Adrenal gland (tissue), 9 donors: ENCODE measurements at regions not wholly inside any gene's neighbourhood (a gene's known extent, or its start where the extent isn't known, plus 50 kb on each side); places are given as distances from the start of the nearest gene placed in this dataset.

Source experiments
- DNase-seq, 7 donors: peaks; one replicate each; pipeline ENCODE4 v3.0.0-alpha.2; 2019 to 2020
- H3K27ac ChIP-seq, 5 donors: fragments of 200-600 bp; sonication (generic) in 4 of 5; 1 replicate in 3 of 5; 2 replicates in 2 of 5; pipeline versions ENCODE4 v1.5.1 to v1.8.0; 2016 to 2020; ENCODE audit warnings: mild to moderate bottlenecking in 1 of 5
- H3K27me3 ChIP-seq: fragments of 200-600 bp; 2 replicates; pipeline ENCODE4 v1.8.0; 2021
- H3K36me3 ChIP-seq, 2 donors: fragments of 200-600 bp; replicated peaks in 1 of 2; 1 replicate in 1 of 2; 2 replicates in 1 of 2; pipeline versions ENCODE4 v1.5.1 to v1.8.0; 2018 to 2022
- H3K4me1 ChIP-seq, 2 donors: fragments of 200-600 bp; replicated peaks in 1 of 2; 1 replicate in 1 of 2; 2 replicates in 1 of 2; pipeline versions ENCODE4 v1.5.1 to v1.8.0; 2018 to 2021
- H3K4me3 ChIP-seq, 4 donors: fragments of 200-600 bp; sonication (generic) in 3 of 4; one replicate each; pipeline ENCODE4 v1.5.1; 2016 to 2018
- H3K9me3 ChIP-seq, 3 donors: fragments of 200-600 bp; sonication (generic) in 1 of 3; replicated peaks in 1 of 3; 1 replicate in 2 of 3; 2 replicates in 1 of 3; pipeline versions ENCODE4 v1.5.1 to v1.8.0; 2016 to 2021
- CTCF ChIP-seq, 6 experiments: fragments of 450-650 bp in 4 of 6; fragments of 200-600 bp in 2 of 6; sonication (generic) in 1 of 6; IDR thresholded peaks; 1 replicate in 5 of 6; 2 replicates in 1 of 6; pipeline versions ENCODE4 v1.5.1 to v1.8.0; 2016 to 2021; ENCODE audit warnings: antibody characterized with exemption in 6 of 6, mild to moderate bottlenecking in 2 of 6, moderate library complexity in 1 of 6
- POLR2A ChIP-seq, 2 donors: fragments of 450-650 bp; IDR thresholded peaks; one replicate each; pipeline ENCODE4 v1.6.1; 2017; ENCODE audit warnings: antibody characterized with exemption in 2 of 2, mild to moderate bottlenecking in 2 of 2, moderate library complexity in 1 of 2
- WGBS, 4 donors: extraction: QIAGEN DNeasy Blood & Tissue Kit in 2 of 4; methylation state at CpG; one replicate each; pipeline versions ENCODE4 v1.1.5 to v1.1.7; 2013 to 2017; 5-methylcytosine and 5-hydroxymethylcytosine counted together
- intact Hi-C, 2 donors: fragments of 100-400 bp; cut with DNase I; formaldehyde crosslinking; loops; one replicate each; pipeline versions ENCODE4 v1.14.1 to v1.15.0; 2022 to 2023
- donor health status: healthy with polysubstance abuse.
- donor health status: Bipolar disorder and iron deficiency.
- donor health status: DM: yes; HTN: yes; CAD: no.
- donor health status: DM: no; HTN: no; CAD: no.
- donor health status: DM: no; HTN: no; CAD: no.

- no peak for TF ChIP-seq POLR2A (IDR thresholded peaks at IDR 0.05)
- H3K4me1 ChIP-seq: no peaks in the 10 kb centered on the region
- WGBS, 4 donors: 53 to 76% (median 65%) methylated on average over 1 of the region's 1 CpG
- intact Hi-C loops: no loop called here
- no peak overlapping the region for H3K4me3 ChIP-seq
- no peaks in the 10 kb centered on the region for H3K36me3 ChIP-seq
- DNase-seq: no peak
- H3K27ac ChIP-seq: no peak overlapping the region
- no peaks in the 10 kb centered on the region for H3K9me3 ChIP-seq
- H3K27me3 ChIP-seq: no peaks in the 10 kb centered on the region
Observed at GRCh38 chr2:37812414-37812813, 112.7 kb upstream of the RMDN2 start.

GRCh38 chr2:37812941-37813730 lies 112.0 kb upstream of the RMDN2 start:
- intact Hi-C loops: no loop called here
- WGBS, 4 donors: 84 to 92% (median 88%) methylated on average over 8 to 10 of the region's 10 CpGs
- TF ChIP-seq POLR2A (IDR thresholded peaks at IDR 0.05) (no peak), CTCF (IDR thresholded peaks at IDR 0.05) (no peak)
- no peaks in the 10 kb centered on the region for H3K27me3 ChIP-seq
- no peaks in the 10 kb centered on the region for H3K36me3 ChIP-seq
- no peak for DNase-seq
- H3K4me1 ChIP-seq: no peaks in the 10 kb centered on the region
- H3K9me3 ChIP-seq: no peaks in the 10 kb centered on the region
- no peak overlapping the region for H3K27ac ChIP-seq
- no peak overlapping the region for H3K4me3 ChIP-seq

GRCh38 chr2:37816036-37816435 lies 109.1 kb upstream of the RMDN2 start:
- Histone ChIP-seq H3K36me3 (no peaks in the 10 kb centered on the region), H3K9me3 (no peaks in the 10 kb centered on the region), H3K4me3 (no peak overlapping the region), H3K27ac (no peak overlapping the region), H3K4me1 (no peaks in the 10 kb centered on the region), H3K27me3 (no peaks in the 10 kb centered on the region)
- intact Hi-C loops: no loop called here
- WGBS, 4 donors: 68 to 81% (median 76%) methylated on average over 8 of the region's 8 CpGs
- TF ChIP-seq POLR2A (IDR thresholded peaks at IDR 0.05): no peak
- DNase-seq: no peak

GRCh38 chr2:37816686-37817085 lies 108.4 kb upstream of the RMDN2 start:
- Histone ChIP-seq H3K27me3 (no peaks in the 10 kb centered on the region), H3K9me3 (no peaks in the 10 kb centered on the region), H3K36me3 (no peaks in the 10 kb centered on the region), H3K4me3 (no peak overlapping the region), H3K4me1 (no peaks in the 10 kb centered on the region), H3K27ac (no peak overlapping the region)
- TF ChIP-seq CTCF (IDR thresholded peaks at IDR 0.05) (no peak), POLR2A (IDR thresholded peaks at IDR 0.05) (no peak)
- intact Hi-C loops: no loop called here
- WGBS, 4 donors: 85 to 90% (median 88%) methylated on average over 11 of the region's 11 CpGs
- no peak for DNase-seq

GRCh38 chr2:37819186-37819585 lies 105.9 kb upstream of the RMDN2 start:
- intact Hi-C loops: no loop called here
- Histone ChIP-seq H3K4me1 (peaks cover 0 to 3% of the 10 kb centered on the region in 2 donors), H3K36me3 (no peaks in the 10 kb centered on the region), H3K9me3 (no peaks in the 10 kb centered on the region), H3K27me3 (no peaks in the 10 kb centered on the region), H3K4me3 (no peak overlapping the region), H3K27ac (no peak overlapping the region)
- 84 to 93% (median 87%) methylated on average over 2 of the region's 2 CpGs for WGBS, 4 donors
- TF ChIP-seq POLR2A (IDR thresholded peaks at IDR 0.05) (no peak), CTCF (IDR thresholded peaks at IDR 0.05) (no peak)
- DNase-seq: no peak
